DND-41 (cell line): ENCODE measurements at regions not wholly inside any gene's neighbourhood (a gene's known extent, or its start where the extent isn't known, plus 50 kb on each side); places are given as distances from the start of the nearest gene placed in this dataset.

Source experiments
- CTCF ChIP-seq: IDR thresholded peaks from 2 replicates; pipeline ENCODE4 v1.5.1; 2012; ENCODE audit warnings: borderline replicate concordance, low read length, moderate library complexity, mild to moderate bottlenecking; ENCODE audit not compliant: poor library complexity, severe bottlenecking; ENCODE audit errors: extremely low read depth
- EZH2 ChIP-seq: IDR thresholded peaks from 3 replicates; pipeline ENCODE4 v1.6.1; 2012; ENCODE audit warnings: borderline replicate concordance, low read depth, mild to moderate bottlenecking, moderate library complexity, low read length, inconsistent platforms; ENCODE audit not compliant: severe bottlenecking

- TF ChIP-seq CTCF = no peak
- TF ChIP-seq EZH2 = no peak
Observed at GRCh38 chr19:30668521-30669155, 296.5 kb downstream of the ZNF536 start.
